Choroid plexus epithelial cell (primary cell): ENCODE measurements at regions not wholly inside any gene's neighbourhood (a gene's known extent, or its start where the extent isn't known, plus 50 kb on each side); places are given as distances from the start of the nearest gene placed in this dataset.

Experiments
- DNase-seq: peaks from one replicate; pipeline ENCODE4 v3.0.0-alpha.2; 2010; ENCODE audit warnings: low read depth
- H3K4me3 ChIP-seq: 2 replicates; pipeline ENCODE4 v1.5.1; 2011; ENCODE audit warnings: low read depth, mild to moderate bottlenecking, control low read depth, low read length, moderate library complexity
- CTCF ChIP-seq: conservative IDR thresholded peaks from 2 replicates; pipeline ENCODE4 v1.5.1; 2011; ENCODE audit warnings: low read depth, mild to moderate bottlenecking, control low read depth, inconsistent platforms, low read length, moderate library complexity

- no peak for DNase-seq
- TF ChIP-seq CTCF, result no peak
- no peak overlapping the region for H3K4me3 ChIP-seq
Measured at GRCh38 chr2:15714002-15714401, 122.3 kb downstream of the DDX1 start.

- H3K4me3 ChIP-seq, result no peak overlapping the region
- no peak for TF ChIP-seq CTCF
- DNase-seq, result no peak
Measured at GRCh38 chr2:15714609-15715008, 122.9 kb downstream of the DDX1 start.

- no peak for TF ChIP-seq CTCF
- H3K4me3 ChIP-seq, result no peak overlapping the region
- no peak for DNase-seq
Measured at GRCh38 chr2:15715596-15715995, 123.9 kb downstream of the DDX1 start.

- no peak overlapping the region for H3K4me3 ChIP-seq
- no peak for TF ChIP-seq CTCF
- DNase-seq, result no peak
Measured at GRCh38 chr2:15718103-15718943, 126.7 kb downstream of the DDX1 start.

- TF ChIP-seq CTCF, result no peak
- DNase-seq, result no peak
- no peak overlapping the region for H3K4me3 ChIP-seq
Measured at GRCh38 chr2:15718944-15719323, 127.3 kb downstream of the DDX1 start.

- TF ChIP-seq CTCF, result no peak
- no peak overlapping the region for H3K4me3 ChIP-seq
- DNase-seq, result no peak
Measured at GRCh38 chr2:15719566-15720313, 128.1 kb downstream of the DDX1 start.
